K562 (cell line): ENCODE measurements at regions not wholly inside any gene's neighbourhood (a gene's known extent, or its start where the extent isn't known, plus 50 kb on each side); places are given as distances from the start of the nearest gene placed in this dataset.

ENCODE experiments used
- CHCHD3 ChIP-seq: fragments of 250-450 bp; sonication (Bioruptor Pico); IDR thresholded peaks from 2 replicates; pipeline ENCODE4 v2.1.2; 2022; ENCODE audit warnings: mild to moderate bottlenecking
- CHD7 ChIP-seq: fragments of 200-600 bp; sonication (generic); IDR thresholded peaks from one replicate; pipeline ENCODE4 v1.6.1; 2012; ENCODE audit warnings: mild to moderate bottlenecking, low read depth, low read length, inconsistent platforms
- KAT8 ChIP-seq: fragments of 450-650 bp; IDR thresholded peaks from 2 replicates; pipeline ENCODE4 v1.6.1; 2016; ENCODE audit warnings: low read depth, mild to moderate bottlenecking
- LCOR ChIP-seq: sonication (generic); formaldehyde crosslinking; IDR thresholded peaks from 2 replicates; pipeline ENCODE4 v1.8.0; 2022; ENCODE audit warnings: mild to moderate bottlenecking, missing genetic modification reagents
- MYBL2 ChIP-seq, 2 experiments: fragments of 450-650 bp in 1 of 2; sonication (generic) in 1 of 2; formaldehyde crosslinking in 1 of 2; IDR thresholded peaks; 2 replicates each; pipeline versions ENCODE4 v1.6.1 to v1.8.1; 2017 to 2022; ENCODE audit warnings: borderline replicate concordance in 1 of 2, inconsistent platforms in 1 of 2, low read depth in 1 of 2, mild to moderate bottlenecking in 1 of 2, missing genetic modification reagents in 1 of 2, moderate library complexity in 1 of 2
- RNF219 ChIP-seq: fragments of 250-450 bp; sonication (Bioruptor Pico); IDR thresholded peaks from 2 replicates; pipeline ENCODE4 v1.5.0; 2022; ENCODE audit warnings: mild to moderate bottlenecking
- TBP ChIP-seq: optimal IDR thresholded peaks from 2 replicates; pipeline ENCODE3; 2011; ENCODE audit warnings: low read depth, low read length, improper control_type of control experiment
- ZBTB34 ChIP-seq: fragments of 250-450 bp; sonication (Bioruptor Pico); IDR thresholded peaks from 2 replicates; pipeline ENCODE4 v1.8.0; 2021; ENCODE audit warnings: mild to moderate bottlenecking, moderate library complexity
- ZNF445 ChIP-seq: fragments of 250-450 bp; sonication (Bioruptor Pico); IDR thresholded peaks from 2 replicates; pipeline ENCODE4 v1.4.0; 2020; ENCODE audit warnings: low read depth, mild to moderate bottlenecking, moderate library complexity
- ZNF644 ChIP-seq: fragments of 200-800 bp; sonication (Bioruptor generic); IDR thresholded peaks from 2 replicates; pipeline ENCODE4 v1.6.1; 2016; ENCODE audit warnings: low read depth, missing genetic modification characterization, missing compliant biosample characterization

- TF ChIP-seq RNF219 (no peak), KAT8 (no peak), ZNF644 (tag) (no peak), CHCHD3 (CRISPR knock-in tag) (no peak), MYBL2 (IDR thresholded peaks at IDR 0.05; ENCODE audit: low read depth) (no peak), MYBL2 (CRISPR knock-in tag; IDR thresholded peaks at IDR 0.05; ENCODE audit: borderline replicate concordance) (no peak), LCOR (no peak), CHD7 (no peak), ZNF445 (CRISPR knock-in tag) (no peak), TBP (no peak), ZBTB34 (CRISPR knock-in tag) (no peak)
Observed at GRCh38 chr12:116360579-116361413, 83.3 kb upstream of the MED13L start (continued).
